ENCODE measurements at regions not wholly inside any gene's neighbourhood (a gene's known extent, or its start where the extent isn't known, plus 50 kb on each side); places are given as distances from the start of the nearest gene placed in this dataset.

GRCh38 chr4:63122955-63123354, 1286.3 kb downstream of the TECRL start:
- no peak overlapping the region for H3K27ac ChIP-seq (ENCODE audit: low read depth, low read length)
- Mint-ChIP-seq H3K9me3 (no peaks in the 10 kb centered on the region), H3K27me3 (ENCODE audit: insufficient read depth) (no peaks in the 10 kb centered on the region), H3K4me1 (no peaks in the 10 kb centered on the region), H3K36me3 (ENCODE audit: low read depth) (no peaks in the 10 kb centered on the region), H3K4me3 (no peak overlapping the region), H3K27ac (no peak overlapping the region)
- no peaks in the 10 kb centered on the region for H3K9me3 ChIP-seq (ENCODE audit: control insufficient read depth, low read length)
- DNase-seq, result no peak
- H3K9ac ChIP-seq (ENCODE audit: extremely low read depth, low read length, poor library complexity, severe bottlenecking), result no peak overlapping the region
- TF ChIP-seq CTCF (conservative IDR thresholded peaks at IDR 0.05), result no peak
- WGBS, 2 experiments (ENCODE audit: insufficient coverage in 1 of 2, insufficient read length in 1 of 2), result 97 to 100% methylated on average over 2 of the region's 2 CpGs
- H3K27me3 ChIP-seq (ENCODE audit: control insufficient read depth, insufficient read depth, low read length, poor library complexity, severe bottlenecking), result no peaks in the 10 kb centered on the region
- no peak overlapping the region for H3K4me3 ChIP-seq (ENCODE audit: low read length)
- H3K36me3 ChIP-seq (ENCODE audit: control insufficient read depth, insufficient read depth, low read length), result no peaks in the 10 kb centered on the region
- H3K4me1 ChIP-seq (ENCODE audit: control insufficient read depth, insufficient read depth, low read length), result no peaks in the 10 kb centered on the region

DNA sequence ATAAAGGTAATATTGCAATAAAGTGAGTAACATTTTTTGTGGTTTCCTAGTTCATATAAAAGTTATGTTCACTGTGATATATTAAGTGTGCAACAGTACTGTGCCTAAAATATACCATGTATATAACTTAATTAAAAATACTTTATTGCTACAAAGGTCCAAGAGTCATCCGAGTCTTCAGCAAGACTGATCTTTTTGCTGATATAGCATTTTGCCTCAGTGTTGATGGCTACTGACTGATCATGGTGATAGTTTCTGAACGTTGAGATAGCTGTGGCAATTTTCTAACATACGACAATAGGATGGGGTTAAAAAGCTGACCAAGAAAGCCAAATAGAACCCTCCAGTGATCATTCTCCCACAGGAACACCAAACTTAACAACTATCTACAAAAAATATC, 1302.7 kb downstream of the TECRL start:
- Mint-ChIP-seq H3K27me3 (ENCODE audit: insufficient read depth) (no peaks in the 10 kb centered on the region), H3K4me3 (no peak overlapping the region), H3K36me3 (ENCODE audit: low read depth) (no peaks in the 10 kb centered on the region), H3K4me1 (no peaks in the 10 kb centered on the region), H3K27ac (no peak overlapping the region), H3K9me3 (peaks cover 7% of the 10 kb centered on the region)
- no peak for DNase-seq
- Histone ChIP-seq H3K36me3 (ENCODE audit: control insufficient read depth, insufficient read depth, low read length) (no peaks in the 10 kb centered on the region), H3K9me3 (ENCODE audit: control insufficient read depth, low read length) (no peaks in the 10 kb centered on the region), H3K4me3 (ENCODE audit: low read length) (no peak overlapping the region), H3K27ac (ENCODE audit: low read depth, low read length) (no peak overlapping the region), H3K4me1 (ENCODE audit: control insufficient read depth, insufficient read depth, low read length) (no peaks in the 10 kb centered on the region), H3K27me3 (ENCODE audit: control insufficient read depth, insufficient read depth, low read length, poor library complexity, severe bottlenecking) (no peaks in the 10 kb centered on the region), H3K9ac (ENCODE audit: extremely low read depth, low read length, poor library complexity, severe bottlenecking) (no peak overlapping the region)
- TF ChIP-seq CTCF (conservative IDR thresholded peaks at IDR 0.05), result no peak
- 96 to 100% methylated on average over 1 to 3 of the region's 3 CpGs for WGBS, 2 experiments (ENCODE audit: insufficient coverage in 1 of 2, insufficient read length in 1 of 2)

DNA sequence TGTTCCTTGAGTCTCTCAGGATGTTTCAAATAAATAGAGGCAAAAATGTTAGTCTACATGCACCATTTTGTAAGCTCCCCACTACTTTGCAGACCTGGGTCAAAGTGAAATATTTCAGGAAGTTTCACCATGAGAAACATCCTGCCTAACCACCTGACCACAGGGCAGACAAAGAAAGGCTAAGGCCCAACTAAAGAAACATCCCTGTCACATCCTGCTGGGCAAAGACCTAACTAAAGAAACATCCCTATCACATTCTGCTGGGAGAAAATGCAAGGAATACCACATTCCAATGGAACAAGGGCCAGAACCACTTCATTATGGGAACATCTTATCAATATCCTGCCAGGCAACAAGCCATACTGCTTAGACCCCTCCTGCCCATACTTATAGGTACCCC, 1303.4 kb downstream of the TECRL start:
- Mint-ChIP-seq H3K27ac (no peak overlapping the region), H3K4me3 (no peak overlapping the region), H3K27me3 (ENCODE audit: insufficient read depth) (no peaks in the 10 kb centered on the region), H3K36me3 (ENCODE audit: low read depth) (no peaks in the 10 kb centered on the region), H3K9me3 (peaks cover 11% of the 10 kb centered on the region), H3K4me1 (no peaks in the 10 kb centered on the region)
- Histone ChIP-seq H3K9ac (ENCODE audit: extremely low read depth, low read length, poor library complexity, severe bottlenecking) (no peak overlapping the region), H3K4me3 (ENCODE audit: low read length) (no peak overlapping the region), H3K36me3 (ENCODE audit: control insufficient read depth, insufficient read depth, low read length) (no peaks in the 10 kb centered on the region), H3K27ac (ENCODE audit: low read depth, low read length) (no peak overlapping the region), H3K4me1 (ENCODE audit: control insufficient read depth, insufficient read depth, low read length) (no peaks in the 10 kb centered on the region), H3K9me3 (ENCODE audit: control insufficient read depth, low read length) (no peaks in the 10 kb centered on the region), H3K27me3 (ENCODE audit: control insufficient read depth, insufficient read depth, low read length, poor library complexity, severe bottlenecking) (no peaks in the 10 kb centered on the region)
- no peak for TF ChIP-seq CTCF (conservative IDR thresholded peaks at IDR 0.05)
- peak; percentile 46 for DNase-seq
